IMR-90 (cell line): ENCODE measurements at regions not wholly inside any gene's neighbourhood (a gene's known extent, or its start where the extent isn't known, plus 50 kb on each side); places are given as distances from the start of the nearest gene placed in this dataset.

Experiments
- BHLHE40 ChIP-seq: fragments of 150-350 bp; IDR thresholded peaks from 2 replicates; pipeline ENCODE4 v1.6.1; 2016; ENCODE audit warnings: mild to moderate bottlenecking, low read depth, low read length
- MXI1 ChIP-seq: IDR thresholded peaks from 2 replicates; pipeline ENCODE4 v1.6.1; 2012; ENCODE audit warnings: low read depth, mild to moderate bottlenecking, low read length, moderate library complexity, borderline replicate concordance
- NFE2L2 ChIP-seq: fragments of 150-350 bp; IDR thresholded peaks from 2 replicates; pipeline ENCODE4 v1.6.1; 2016; ENCODE audit warnings: low read depth, mild to moderate bottlenecking, low read length
- POLR2A ChIP-seq: IDR thresholded peaks from 2 replicates; pipeline ENCODE4 v1.6.1; 2012; ENCODE audit warnings: mild to moderate bottlenecking, low read depth, low read length
- RFX5 ChIP-seq: IDR thresholded peaks from 2 replicates; pipeline ENCODE4 v1.8.0; 2012; ENCODE audit warnings: low read depth, mild to moderate bottlenecking, low read length, moderate library complexity
- SMC3 ChIP-seq: fragments of 150-350 bp; IDR thresholded peaks from 2 replicates; pipeline ENCODE4 v1.6.1; 2016; ENCODE audit warnings: low read depth, mild to moderate bottlenecking, antibody characterized with exemption, low read length, moderate library complexity
- USF2 ChIP-seq: fragments of 150-350 bp; IDR thresholded peaks from 2 replicates; pipeline ENCODE4 v1.6.1; 2017; ENCODE audit warnings: mild to moderate bottlenecking, antibody characterized with exemption, low read length, low read depth
- TF ChIP-seq, protein P1 (sequence below): conservative IDR thresholded peaks from 2 replicates; pipeline ENCODE4 v1.5.1; 2012; ENCODE audit warnings: mild to moderate bottlenecking, low read depth, low read length, improper control_type of control experiment

DNA sequence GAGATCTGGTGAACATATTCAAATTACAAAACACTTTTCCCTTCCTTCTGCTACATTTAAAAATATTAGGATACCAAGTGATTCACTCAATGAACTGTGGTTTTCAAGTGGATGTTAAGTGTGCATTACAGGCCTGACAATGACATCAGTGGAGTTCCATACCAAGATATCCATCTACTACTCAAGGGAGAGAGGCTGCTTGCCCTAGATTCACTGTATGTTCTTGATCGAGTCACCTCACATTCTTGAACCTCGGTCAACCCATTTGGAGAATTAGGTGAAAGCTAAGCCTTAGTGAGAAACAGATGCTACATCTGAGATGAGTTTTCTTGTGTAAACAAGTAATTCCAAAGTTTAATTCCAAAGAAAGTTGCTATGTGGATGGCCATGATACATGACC lies 142.2 kb downstream of the FGF10 start:
- TF ChIP-seq, protein P1, sequence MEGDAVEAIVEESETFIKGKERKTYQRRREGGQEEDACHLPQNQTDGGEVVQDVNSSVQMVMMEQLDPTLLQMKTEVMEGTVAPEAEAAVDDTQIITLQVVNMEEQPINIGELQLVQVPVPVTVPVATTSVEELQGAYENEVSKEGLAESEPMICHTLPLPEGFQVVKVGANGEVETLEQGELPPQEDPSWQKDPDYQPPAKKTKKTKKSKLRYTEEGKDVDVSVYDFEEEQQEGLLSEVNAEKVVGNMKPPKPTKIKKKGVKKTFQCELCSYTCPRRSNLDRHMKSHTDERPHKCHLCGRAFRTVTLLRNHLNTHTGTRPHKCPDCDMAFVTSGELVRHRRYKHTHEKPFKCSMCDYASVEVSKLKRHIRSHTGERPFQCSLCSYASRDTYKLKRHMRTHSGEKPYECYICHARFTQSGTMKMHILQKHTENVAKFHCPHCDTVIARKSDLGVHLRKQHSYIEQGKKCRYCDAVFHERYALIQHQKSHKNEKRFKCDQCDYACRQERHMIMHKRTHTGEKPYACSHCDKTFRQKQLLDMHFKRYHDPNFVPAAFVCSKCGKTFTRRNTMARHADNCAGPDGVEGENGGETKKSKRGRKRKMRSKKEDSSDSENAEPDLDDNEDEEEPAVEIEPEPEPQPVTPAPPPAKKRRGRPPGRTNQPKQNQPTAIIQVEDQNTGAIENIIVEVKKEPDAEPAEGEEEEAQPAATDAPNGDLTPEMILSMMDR: no peak
- TF ChIP-seq BHLHE40 (no peak), NFE2L2 (no peak), SMC3 (no peak), POLR2A (no peak), RFX5 (no peak), MXI1 (no peak), USF2 (no peak)
